ENCODE measurements at regions not wholly inside any gene's neighbourhood (a gene's known extent, or its start where the extent isn't known, plus 50 kb on each side); places are given as distances from the start of the nearest gene placed in this dataset.

DNA sequence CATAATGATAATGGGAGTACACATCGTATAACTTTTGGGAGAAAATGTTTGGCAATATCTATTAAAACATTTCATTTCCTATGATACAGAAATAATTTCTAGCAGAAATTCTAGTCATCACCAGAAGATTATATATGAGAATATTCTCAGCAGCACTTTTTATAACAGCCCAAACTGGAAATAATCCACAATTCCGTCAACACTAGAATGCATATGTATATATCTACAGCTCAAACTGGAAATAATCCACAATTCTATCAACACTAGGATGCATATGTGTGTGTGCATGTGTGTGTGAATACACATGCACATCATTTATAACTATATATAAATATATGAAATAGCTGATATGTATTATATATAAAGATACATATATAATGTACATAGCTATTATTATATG lies 408.0 kb upstream of the KLHL1 start:
- TF ChIP-seq CTCF (IDR thresholded peaks at IDR 0.05), result no peak
- no peak for TF ChIP-seq POLR2A (IDR thresholded peaks at IDR 0.05)
